Hepatocyte (in vitro differentiated cells): ENCODE measurements at regions not wholly inside any gene's neighbourhood (a gene's known extent, or its start where the extent isn't known, plus 50 kb on each side); places are given as distances from the start of the nearest gene placed in this dataset.

ENCODE experiments used
- DNase-seq: peaks from one replicate; pipeline ENCODE4 v3.0.0-alpha.2; 2016; ENCODE audit warnings: low spot score
- H2AFZ ChIP-seq: fragments of 200-600 bp; sonication (generic); 2 replicates; pipeline ENCODE4 v1.6.0; 2016; ENCODE audit warnings: antibody characterized with exemption, mild to moderate bottlenecking
- H3K27ac ChIP-seq: fragments of 200-600 bp; sonication (generic); 2 replicates; pipeline ENCODE4 v1.5.1; 2016; ENCODE audit warnings: mild to moderate bottlenecking
- H3K27me3 ChIP-seq: fragments of 200-600 bp; sonication (generic); 2 replicates; pipeline ENCODE4 v1.6.1; 2016
- H3K36me3 ChIP-seq: fragments of 200-600 bp; sonication (generic); replicated peaks from 2 replicates; pipeline ENCODE4 v1.5.1; 2016; ENCODE audit warnings: low read depth; ENCODE audit not compliant: insufficient read depth
- H3K4me1 ChIP-seq: fragments of 200-600 bp; sonication (generic); 2 replicates; pipeline ENCODE4 v1.5.1; 2016; ENCODE audit warnings: mild to moderate bottlenecking, moderate library complexity; ENCODE audit not compliant: insufficient read depth
- H3K4me2 ChIP-seq: fragments of 200-600 bp; sonication (generic); 2 replicates; pipeline ENCODE4 v1.6.0; 2016
- H3K4me3 ChIP-seq: fragments of 200-600 bp; sonication (generic); 2 replicates; pipeline ENCODE4 v1.5.1; 2016; ENCODE audit warnings: mild to moderate bottlenecking
- H3K79me2 ChIP-seq: fragments of 200-600 bp; sonication (generic); 2 replicates; pipeline ENCODE4 v1.6.0; 2017; ENCODE audit warnings: mild to moderate bottlenecking
- H3K9me2 ChIP-seq: fragments of 200-600 bp; sonication (generic); replicated peaks from 2 replicates; pipeline ENCODE4 v1.6.0; 2017; ENCODE audit warnings: mild to moderate bottlenecking; ENCODE audit not compliant: insufficient read depth
- H3K9me3 ChIP-seq: fragments of 200-600 bp; sonication (generic); 2 replicates; pipeline ENCODE4 v1.5.1; 2016; ENCODE audit warnings: low read depth, mild to moderate bottlenecking
- H4K20me1 ChIP-seq: fragments of 200-600 bp; sonication (generic); 2 replicates; pipeline ENCODE4 v1.6.0; 2016; ENCODE audit warnings: mild to moderate bottlenecking; ENCODE audit not compliant: insufficient read depth, poor library complexity, severe bottlenecking
- EZH2 ChIP-seq: fragments of 200-600 bp; sonication (generic); IDR thresholded peaks from 2 replicates; pipeline ENCODE4 v1.6.1; 2016; ENCODE audit warnings: antibody characterized with exemption, mild to moderate bottlenecking, borderline replicate concordance
- EZH2phosphoT487 ChIP-seq: fragments of 200-600 bp; sonication (generic); IDR thresholded peaks from one replicate; pipeline ENCODE4 v1.6.1; 2018; ENCODE audit warnings: antibody characterized with exemption, mild to moderate bottlenecking, low read depth, moderate library complexity; ENCODE audit not compliant: unreplicated experiment, severe bottlenecking
- WGBS: methylation state at CpG from one replicate; pipeline ENCODE4 v1.1.6; 2016; ENCODE audit warnings: low lambda C conversion rate; ENCODE audit errors: missing lambda C conversion rate; 5-methylcytosine and 5-hydroxymethylcytosine counted together
- TF ChIP-seq, protein P1 (sequence below): fragments of 200-600 bp; sonication (generic); IDR thresholded peaks from 2 replicates; pipeline ENCODE4 v1.5.1; 2016; ENCODE audit warnings: antibody characterized with exemption, mild to moderate bottlenecking; ENCODE audit not compliant: poor library complexity

- Histone ChIP-seq H3K9me3 (no peaks in the 10 kb centered on the region), H3K4me1 (no peaks in the 10 kb centered on the region), H3K36me3 (no peaks in the 10 kb centered on the region), H3K79me2 (no peaks in the 10 kb centered on the region), H3K27me3 (no peaks in the 10 kb centered on the region), H3K27ac (no peak overlapping the region), H3K4me2 (no peak overlapping the region), H4K20me1 (no peaks in the 10 kb centered on the region), H3K9me2 (no peaks in the 10 kb centered on the region), H3K4me3 (no peak overlapping the region), H2AFZ (no peak overlapping the region)
- DNase-seq: no peak
- 83% methylated on average over 2 of the region's 2 CpGs for WGBS
- TF ChIP-seq EZH2phosphoT487: no peak
- TF ChIP-seq EZH2: no peak
- TF ChIP-seq, protein P1, sequence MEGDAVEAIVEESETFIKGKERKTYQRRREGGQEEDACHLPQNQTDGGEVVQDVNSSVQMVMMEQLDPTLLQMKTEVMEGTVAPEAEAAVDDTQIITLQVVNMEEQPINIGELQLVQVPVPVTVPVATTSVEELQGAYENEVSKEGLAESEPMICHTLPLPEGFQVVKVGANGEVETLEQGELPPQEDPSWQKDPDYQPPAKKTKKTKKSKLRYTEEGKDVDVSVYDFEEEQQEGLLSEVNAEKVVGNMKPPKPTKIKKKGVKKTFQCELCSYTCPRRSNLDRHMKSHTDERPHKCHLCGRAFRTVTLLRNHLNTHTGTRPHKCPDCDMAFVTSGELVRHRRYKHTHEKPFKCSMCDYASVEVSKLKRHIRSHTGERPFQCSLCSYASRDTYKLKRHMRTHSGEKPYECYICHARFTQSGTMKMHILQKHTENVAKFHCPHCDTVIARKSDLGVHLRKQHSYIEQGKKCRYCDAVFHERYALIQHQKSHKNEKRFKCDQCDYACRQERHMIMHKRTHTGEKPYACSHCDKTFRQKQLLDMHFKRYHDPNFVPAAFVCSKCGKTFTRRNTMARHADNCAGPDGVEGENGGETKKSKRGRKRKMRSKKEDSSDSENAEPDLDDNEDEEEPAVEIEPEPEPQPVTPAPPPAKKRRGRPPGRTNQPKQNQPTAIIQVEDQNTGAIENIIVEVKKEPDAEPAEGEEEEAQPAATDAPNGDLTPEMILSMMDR: no peak
Observed at GRCh38 chr6:114764866-114765265, 422.0 kb upstream of the HS3ST5 start.

GRCh38 chr6:114762145-114762544, 419.3 kb upstream of the HS3ST5 start:
- H3K36me3 ChIP-seq: no peaks in the 10 kb centered on the region
- H2AFZ ChIP-seq: no peak overlapping the region
- H3K27ac ChIP-seq: no peak overlapping the region
- H3K79me2 ChIP-seq: no peaks in the 10 kb centered on the region
- H3K4me1 ChIP-seq: no peaks in the 10 kb centered on the region
- H3K4me2 ChIP-seq: no peak overlapping the region
- H3K9me2 ChIP-seq: no peaks in the 10 kb centered on the region
- DNase-seq: no peak
- WGBS: 60% methylated on average over 4 of the region's 4 CpGs
- H3K9me3 ChIP-seq: no peaks in the 10 kb centered on the region
- no peak overlapping the region for H3K4me3 ChIP-seq
- no peaks in the 10 kb centered on the region for H4K20me1 ChIP-seq
- TF ChIP-seq, protein P1: no peak
- no peak for TF ChIP-seq EZH2
- TF ChIP-seq EZH2phosphoT487: no peak
- H3K27me3 ChIP-seq: no peaks in the 10 kb centered on the region

GRCh38 chr6:114747995-114748625, 405.3 kb upstream of the HS3ST5 start:
- Histone ChIP-seq H3K27ac (no peak overlapping the region), H3K27me3 (no peaks in the 10 kb centered on the region), H3K9me3 (no peaks in the 10 kb centered on the region), H3K9me2 (no peaks in the 10 kb centered on the region), H3K4me3 (no peak overlapping the region), H4K20me1 (no peaks in the 10 kb centered on the region), H3K79me2 (no peaks in the 10 kb centered on the region), H2AFZ (peak overlapping the region; percentile 5), H3K4me2 (no peak overlapping the region), H3K36me3 (no peaks in the 10 kb centered on the region), H3K4me1 (no peaks in the 10 kb centered on the region)
- TF ChIP-seq EZH2: no peak
- TF ChIP-seq, protein P1: peak; percentile 95
- WGBS: 31% methylated on average over 6 of the region's 6 CpGs
- peak; percentile 75 for DNase-seq
